GM23248 (cell line): ENCODE measurements at regions not wholly inside any gene's neighbourhood (a gene's known extent, or its start where the extent isn't known, plus 50 kb on each side); places are given as distances from the start of the nearest gene placed in this dataset.

Experiments
- EZH2 ChIP-seq: fragments of 200-600 bp; sonication (generic); IDR thresholded peaks from 2 replicates; pipeline ENCODE4 v1.6.1; 2018; ENCODE audit warnings: antibody characterized with exemption, mild to moderate bottlenecking; ENCODE audit not compliant: insufficient read depth, poor library complexity, severe bottlenecking
- EZH2phosphoT487 ChIP-seq: fragments of 200-600 bp; sonication (generic); IDR thresholded peaks from 2 replicates; pipeline ENCODE4 v1.6.1; 2018; ENCODE audit warnings: antibody characterized with exemption, moderate library complexity, mild to moderate bottlenecking, low read depth; ENCODE audit not compliant: insufficient read depth

- TF ChIP-seq EZH2 = no peak
- TF ChIP-seq EZH2phosphoT487 = no peak
These were observed 575.4 kb upstream of the FAM98A start for GRCh38 chr2:34174506-34174905.
